SK-N-MC (cell line): ENCODE measurements at regions not wholly inside any gene's neighbourhood (a gene's known extent, or its start where the extent isn't known, plus 50 kb on each side); places are given as distances from the start of the nearest gene placed in this dataset.

ENCODE experiments used
- EZH2 ChIP-seq: fragments of 200-600 bp; sonication (generic); IDR thresholded peaks from one replicate; pipeline ENCODE4 v1.6.1; 2017; ENCODE audit warnings: antibody characterized with exemption
- FOXP2 ChIP-seq: optimal IDR thresholded peaks from 2 replicates; pipeline ENCODE3; 2011; ENCODE audit warnings: mild to moderate bottlenecking, moderate library complexity; ENCODE audit not compliant: insufficient read depth; ENCODE audit errors: extremely low read length, control extremely low read depth
- POLR2AphosphoS5 ChIP-seq: IDR thresholded peaks from 2 replicates; pipeline ENCODE4 v1.6.1; 2012; ENCODE audit warnings: mild to moderate bottlenecking, low read depth, low read length, borderline replicate concordance

- TF ChIP-seq POLR2AphosphoS5 (no peak), EZH2 (no peak), FOXP2 (no peak)
Observed at GRCh38 chr11:11086979-11087378, 229.1 kb upstream of the ZBED5 start.
